AG04449 (cell line): ENCODE measurements at regions not wholly inside any gene's neighbourhood (a gene's known extent, or its start where the extent isn't known, plus 50 kb on each side); places are given as distances from the start of the nearest gene placed in this dataset.

ENCODE experiments used
- CTCF ChIA-PET: fragments of 350-600 bp; formaldehyde crosslinking; extraction: SDS; loops from one replicate; lab custom pipeline; 2021; ENCODE audit warnings: antibody characterized with exemption; lab: Yijun Ruan, JAX
- POLR2A ChIA-PET: fragments of 400-600, 350-600 bp; formaldehyde crosslinking; extraction: SDS; loops from one replicate; lab custom pipeline; 2020; ENCODE audit warnings: antibody characterized with exemption, inconsistent platforms; lab: Yijun Ruan, JAX
- DNase-seq: peaks from one replicate; pipeline ENCODE4 v3.0.0-alpha.2; 2010; ENCODE audit warnings: low read depth, low spot score
- H3K4me3 ChIP-seq: 2 replicates; pipeline ENCODE4 v1.5.1; 2011; ENCODE audit warnings: low read depth, mild to moderate bottlenecking, control low read depth, low read length
- CTCF ChIP-seq: IDR thresholded peaks from one replicate; pipeline ENCODE4 v1.5.1; 2011; ENCODE audit warnings: mild to moderate bottlenecking, moderate library complexity, low read length, control low read depth, inconsistent platforms; ENCODE audit not compliant: insufficient read depth; ENCODE audit errors: missing control alignments

DNA sequence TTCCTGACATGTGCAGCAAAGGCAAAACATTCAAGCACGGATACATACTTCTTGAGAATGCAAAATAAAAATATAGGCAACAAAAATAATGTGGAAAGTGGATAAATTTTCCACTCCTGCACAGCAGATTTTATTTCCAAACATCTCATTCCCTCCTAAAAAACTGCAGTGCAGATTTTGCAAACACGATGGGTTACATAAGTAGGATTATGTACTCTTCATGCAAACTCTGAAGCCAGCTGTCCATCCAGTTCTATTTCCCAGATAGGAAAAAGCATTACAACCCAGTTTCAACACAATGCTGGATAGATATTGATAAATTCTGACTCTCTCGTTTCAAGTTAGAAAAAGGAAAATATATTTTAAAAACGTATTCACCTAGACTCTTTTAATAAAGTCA lies 52.7 kb upstream of the CCNG1 start:
- CTCF ChIA-PET, result no interaction called here
- TF ChIP-seq CTCF, result no peak
- no peak overlapping the region for H3K4me3 ChIP-seq
- POLR2A ChIA-PET, result no interaction called here
- no peak for DNase-seq

DNA sequence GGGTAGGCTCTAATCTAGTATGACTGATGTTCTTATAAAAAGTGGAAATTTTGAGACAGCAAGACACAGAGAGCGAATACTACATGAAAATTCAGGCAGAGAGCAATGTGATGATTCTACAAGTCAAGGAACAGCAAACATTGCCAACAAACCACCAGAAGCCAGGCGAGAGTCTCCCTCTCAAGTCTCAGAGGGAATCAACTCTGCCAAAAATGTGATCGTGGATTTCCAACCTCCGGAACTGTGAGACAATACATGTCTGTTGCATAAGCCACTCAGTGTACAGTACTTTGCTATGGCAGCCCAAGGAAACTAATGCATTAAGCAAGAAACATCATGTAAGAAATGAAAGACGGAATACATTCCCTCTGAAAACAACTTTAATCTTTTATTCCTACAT lies 52.1 kb upstream of the CCNG1 start:
- no peak for DNase-seq
- H3K4me3 ChIP-seq, result no peak overlapping the region
- TF ChIP-seq CTCF, result no peak
- ChIA-PET CTCF (no interaction called here), POLR2A (no interaction called here)

DNA sequence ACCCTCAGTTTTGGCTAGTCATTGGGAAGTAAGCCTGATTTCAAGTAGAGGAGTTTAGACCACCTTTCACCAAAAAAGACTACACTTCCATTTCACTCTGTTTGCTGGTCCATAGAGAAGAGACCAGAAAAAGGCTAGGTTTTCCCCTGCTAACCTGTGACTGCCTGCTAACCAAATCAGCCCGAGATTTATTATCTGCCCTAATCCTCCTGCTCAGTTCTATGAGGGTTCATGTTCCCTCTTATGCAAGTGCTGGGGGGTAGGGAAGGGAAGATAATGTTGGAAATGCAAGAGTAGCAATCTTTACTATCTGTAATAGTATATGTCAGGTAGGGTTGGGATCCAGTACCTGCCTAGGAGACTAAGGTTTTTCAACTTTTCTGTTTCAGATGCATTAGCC lies 51.6 kb upstream of the CCNG1 start:
- ChIA-PET POLR2A (no interaction called here), CTCF (no interaction called here)
- H3K4me3 ChIP-seq, result no peak overlapping the region
- TF ChIP-seq CTCF, result no peak
- DNase-seq, result no peak

DNA sequence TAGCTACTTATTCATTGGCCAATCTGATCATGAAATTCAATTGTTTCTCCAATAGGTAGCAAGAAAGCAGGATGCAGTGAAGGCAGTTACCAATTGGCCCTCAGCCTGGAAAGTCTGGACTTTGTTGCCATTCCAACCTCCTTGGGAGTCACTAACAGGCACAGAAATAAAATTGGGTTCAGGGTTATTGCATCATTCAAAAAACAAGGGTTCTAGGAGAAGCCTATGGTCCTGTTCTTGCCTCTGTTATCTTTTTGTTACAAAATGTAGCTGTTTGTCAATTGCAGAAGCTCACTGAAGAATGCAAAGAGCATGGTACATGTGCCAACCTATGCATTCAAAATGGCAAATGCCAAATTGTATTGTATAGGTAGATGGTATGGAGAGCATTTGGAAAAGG lies 51.0 kb upstream of the CCNG1 start:
- no peak overlapping the region for H3K4me3 ChIP-seq
- no peak for TF ChIP-seq CTCF
- POLR2A ChIA-PET, result no interaction called here
- no peak for DNase-seq
- CTCF ChIA-PET, result no interaction called here

- TF ChIP-seq CTCF, result no peak
- DNase-seq, result no peak
- POLR2A ChIA-PET, result no interaction called here
- no peak overlapping the region for H3K4me3 ChIP-seq
- CTCF ChIA-PET, result interaction anchor here (1.3 kb wide), 1 partner anchor 21 kb away, joined by 3 read pairs; no protein-coding TSS in a partner anchor
Observed at GRCh38 chr5:163387589-163388343, 49.6 kb upstream of the CCNG1 start.
